ENCODE measurements at regions not wholly inside any gene's neighbourhood (a gene's known extent, or its start where the extent isn't known, plus 50 kb on each side); places are given as distances from the start of the nearest gene placed in this dataset.

DNA sequence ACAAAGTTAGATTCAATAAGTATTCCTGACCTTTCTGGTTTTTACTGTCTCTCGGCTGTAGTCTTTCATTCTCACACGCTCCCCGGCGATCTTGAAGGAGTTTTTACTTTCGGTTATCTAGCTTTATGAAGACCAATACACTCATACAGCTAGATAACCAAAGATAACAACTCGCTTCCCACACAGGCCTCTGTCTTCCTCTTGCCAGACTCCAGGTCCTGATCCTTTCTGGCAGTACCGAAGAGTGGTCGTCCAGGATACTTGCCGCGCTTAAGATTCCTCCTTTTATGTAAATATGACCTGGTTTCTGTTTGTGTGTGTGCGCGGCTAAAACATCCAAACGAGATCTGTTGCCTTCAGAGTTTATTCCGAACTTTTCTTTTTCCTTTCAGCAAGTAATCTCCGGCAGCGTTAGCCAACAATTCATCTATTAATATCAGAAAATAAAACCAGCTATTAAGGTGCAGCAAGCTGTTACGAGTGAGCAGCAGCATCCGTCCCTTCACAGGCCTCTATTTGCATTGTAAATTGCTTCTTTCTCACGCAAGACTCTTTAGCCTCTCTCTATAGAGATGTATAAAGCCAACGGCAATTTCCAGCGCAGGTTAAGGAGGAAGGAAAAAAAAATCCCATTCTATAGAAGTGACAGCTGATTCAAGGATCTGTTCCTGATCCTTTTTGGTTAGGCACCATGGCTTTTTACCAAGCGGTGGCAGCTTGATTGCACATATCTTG lies 216.1 kb downstream of the MEF2C start:
- Histone ChIP-seq H3K9me3 (no peaks in the 10 kb centered on the region), H3K4me3 (ENCODE audit: control insufficient read depth in 1 of 2, extremely low read depth in 1 of 2, low read length in 1 of 2) (peak overlapping the region; percentile 28 to 33), H3K36me3 (ENCODE audit: control insufficient read depth in 2 of 2, extremely low read depth in 1 of 2, insufficient read depth in 1 of 2, low read length in 1 of 2) (no peaks in the 10 kb centered on the region), H3K27me3 (replicated peaks in 1 of 2; ENCODE audit: control insufficient read depth in 2 of 2, extremely low read depth in 1 of 2, insufficient read depth in 2 of 2, low read length in 1 of 2) (peaks cover 21 to 37% of the 10 kb centered on the region in 2 experiments), H3K4me1 (ENCODE audit: control insufficient read depth in 1 of 2, extremely low read depth in 1 of 2, insufficient read depth in 2 of 2, low read length in 2 of 2) (peaks cover 3 to 21% of the 10 kb centered on the region in 2 experiments), H3K27ac (ENCODE audit: low read length) (no peak overlapping the region)
- Mint-ChIP-seq H3K4me3 (peak overlapping the region; percentile 70 to 84 (median 76)), H3K4me1 (peaks cover 26 to 31% (median 28%) of the 10 kb centered on the region in 3 donors), H3K9me3 (peaks cover 0 to 20% (median 14%) of the 10 kb centered on the region in 3 donors), H3K27me3 (peaks cover 85 to 87% of the 10 kb centered on the region in 2 donors), H3K36me3 (peaks cover 4% of the 10 kb centered on the region), H3K27ac (peak overlapping the region in 1 of 2 donors; percentile 2)
- 6% methylated on average over 7 of the region's 22 CpGs for WGBS (ENCODE audit: insufficient coverage)
- peak in 2 of 4 experiments; percentile 12 to 52 for ATAC-seq (replicated peaks in 1 of 4)
- DNase-seq, result peak in 1 of 35 experiments; percentile 7
- POLR2A ChIA-PET, result interaction anchor here (0.6 kb wide), 2 partner anchors 16 to 448 kb away, joined by 5 read pairs; no protein-coding TSS in a partner anchor
- CTCF ChIA-PET, result interaction anchor here (0.6 to 2.5 kb wide), 7 partner anchors 12 to 886 kb away, joined by 3 to 9 read pairs (median 5); no protein-coding TSS in a partner anchor

DNA sequence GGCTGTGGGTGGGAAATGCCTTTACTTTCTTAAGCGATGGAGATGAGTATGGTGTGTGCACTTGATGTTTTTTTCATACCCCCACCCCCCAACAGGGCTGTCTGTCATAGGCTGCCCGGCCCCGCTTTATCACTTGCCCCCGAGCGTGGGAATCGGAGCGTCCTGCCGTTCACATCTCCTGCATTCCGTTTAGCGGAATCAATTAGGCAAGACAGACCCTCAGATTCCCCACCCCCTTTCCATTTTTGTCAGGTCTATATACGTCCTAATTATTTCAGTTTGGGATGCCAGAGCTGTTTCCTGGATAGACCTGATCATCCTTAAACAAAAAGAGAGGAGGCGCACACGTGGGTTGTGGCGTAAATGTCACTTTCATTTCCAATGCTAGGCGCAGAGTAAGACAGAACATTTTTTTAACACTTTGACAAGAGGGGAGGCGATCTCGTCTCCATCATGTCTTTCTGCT lies 217.2 kb downstream of the MEF2C start:
- ATAC-seq (replicated peaks in 1 of 4) (no peak), DNase-seq (no peak)
- Mint-ChIP-seq H3K9me3 (peaks cover 0 to 20% (median 14%) of the 10 kb centered on the region in 3 donors), H3K4me1 (peaks cover 31 to 39% (median 33%) of the 10 kb centered on the region in 3 donors), H3K27ac (no peak overlapping the region), H3K27me3 (peaks cover 83 to 86% of the 10 kb centered on the region in 2 donors), H3K36me3 (peaks cover 6% of the 10 kb centered on the region), H3K4me3 (peak overlapping the region; percentile 43 to 84 (median 70))
- ChIA-PET CTCF (interaction anchor here (0.6 to 2.5 kb wide), 6 partner anchors 14 to 1933 kb away, joined by 3 to 9 read pairs (median 6); no protein-coding TSS in a partner anchor), POLR2A (interaction anchor here in 1 of 2 donors (0.6 to 0.7 kb wide), 2 partner anchors 447 to 858 kb away, joined by 5 to 14 read pairs; no protein-coding TSS in a partner anchor)
- WGBS (ENCODE audit: insufficient coverage), result 12% methylated on average over 9 of the region's 17 CpGs
- Histone ChIP-seq H3K27ac (ENCODE audit: low read length) (no peak overlapping the region), H3K27me3 (replicated peaks in 1 of 2; ENCODE audit: control insufficient read depth in 2 of 2, extremely low read depth in 1 of 2, insufficient read depth in 2 of 2, low read length in 1 of 2) (peaks cover 24 to 36% of the 10 kb centered on the region in 2 experiments), H3K4me3 (ENCODE audit: control insufficient read depth in 1 of 2, extremely low read depth in 1 of 2, low read length in 1 of 2) (peak overlapping the region in 1 of 2 donors; percentile 25), H3K9me3 (no peaks in the 10 kb centered on the region), H3K4me1 (ENCODE audit: control insufficient read depth in 1 of 2, extremely low read depth in 1 of 2, insufficient read depth in 2 of 2, low read length in 2 of 2) (peaks cover 3 to 25% of the 10 kb centered on the region in 2 experiments), H3K36me3 (ENCODE audit: control insufficient read depth in 2 of 2, extremely low read depth in 1 of 2, insufficient read depth in 1 of 2, low read length in 1 of 2) (no peaks in the 10 kb centered on the region)

DNA sequence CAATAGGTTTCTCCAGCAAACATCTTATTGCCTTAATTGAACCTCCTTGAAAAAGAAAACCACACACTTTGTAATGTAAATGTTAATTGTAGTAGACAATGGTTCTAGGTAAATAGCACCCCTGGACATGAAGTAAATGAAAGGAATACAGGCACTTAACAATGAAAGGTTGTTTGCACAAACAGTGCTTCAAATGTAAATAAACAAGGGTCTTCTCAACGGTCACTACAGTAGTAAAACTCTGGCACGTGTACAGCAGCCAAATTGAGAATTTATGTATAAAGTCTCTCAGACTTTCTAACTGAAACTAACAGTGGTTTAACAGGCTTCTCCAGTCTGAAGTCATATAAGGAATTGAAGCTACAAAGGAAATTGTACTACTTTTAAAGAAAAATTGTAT lies 218.3 kb downstream of the MEF2C start:
- H3K27ac ChIP-seq (ENCODE audit: low read length), result no peak overlapping the region
- H3K36me3 ChIP-seq (ENCODE audit: control insufficient read depth in 2 of 2, extremely low read depth in 1 of 2, insufficient read depth in 1 of 2, low read length in 1 of 2), result no peaks in the 10 kb centered on the region
- Mint-ChIP-seq H3K4me3 (no peak overlapping the region), H3K36me3 (peaks cover 6% of the 10 kb centered on the region), H3K9me3 (peaks cover 0 to 23% (median 17%) of the 10 kb centered on the region in 3 donors), H3K27ac (no peak overlapping the region), H3K4me1 (peaks cover 38 to 44% (median 38%) of the 10 kb centered on the region in 3 donors), H3K27me3 (peaks cover 79 to 87% of the 10 kb centered on the region in 2 donors)
- POLR2A ChIA-PET, result no interaction called here
- ATAC-seq (replicated peaks in 1 of 4) (no peak), DNase-seq (no peak)
- peaks cover 34 to 36% of the 10 kb centered on the region in 2 experiments for H3K27me3 ChIP-seq (replicated peaks in 1 of 2; ENCODE audit: control insufficient read depth in 2 of 2, extremely low read depth in 1 of 2, insufficient read depth in 2 of 2, low read length in 1 of 2)
- WGBS (ENCODE audit: insufficient coverage), result 0% methylated on average over 1 of the region's 2 CpGs
- peaks cover 3 to 36% of the 10 kb centered on the region in 2 experiments for H3K4me1 ChIP-seq (ENCODE audit: control insufficient read depth in 1 of 2, extremely low read depth in 1 of 2, insufficient read depth in 2 of 2, low read length in 2 of 2)
- CTCF ChIA-PET, result interaction anchor here in 1 of 2 donors (0.7 kb wide), 1 partner anchor 27 kb away, joined by 4 read pairs; no protein-coding TSS in a partner anchor
- H3K9me3 ChIP-seq, result no peaks in the 10 kb centered on the region
- H3K4me3 ChIP-seq (ENCODE audit: control insufficient read depth in 1 of 2, extremely low read depth in 1 of 2, low read length in 1 of 2), result no peak overlapping the region

DNA sequence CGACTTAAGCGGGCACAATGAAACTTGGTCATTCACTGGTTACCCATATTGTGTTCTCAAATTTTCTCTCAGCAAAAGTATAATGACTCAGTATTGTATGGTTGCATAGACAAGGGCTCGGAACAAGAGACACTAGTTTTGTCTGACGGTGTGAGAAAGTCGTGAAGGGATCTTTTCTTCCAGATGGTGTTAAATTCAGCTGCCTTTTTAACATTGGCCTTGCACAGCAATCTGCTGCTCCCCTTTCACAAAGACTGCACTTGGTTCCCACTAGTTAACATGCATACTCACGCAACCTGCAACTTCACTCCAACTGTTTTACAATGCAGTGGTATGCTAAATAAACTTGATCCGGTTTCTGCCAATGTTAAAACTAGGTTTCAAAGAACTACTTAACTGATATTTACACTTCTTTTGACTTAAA lies 219.2 kb downstream of the MEF2C start:
- ChIA-PET CTCF (interaction anchor here in 1 of 2 donors (0.5 kb wide), 1 partner anchor 354 kb away, joined by 10 read pairs; no protein-coding TSS in a partner anchor), POLR2A (no interaction called here)
- no peaks in the 10 kb centered on the region for H3K36me3 ChIP-seq (ENCODE audit: control insufficient read depth in 2 of 2, extremely low read depth in 1 of 2, insufficient read depth in 1 of 2, low read length in 1 of 2)
- no peak overlapping the region for H3K4me3 ChIP-seq (ENCODE audit: control insufficient read depth in 1 of 2, extremely low read depth in 1 of 2, low read length in 1 of 2)
- H3K27me3 ChIP-seq (replicated peaks in 1 of 2; ENCODE audit: control insufficient read depth in 2 of 2, extremely low read depth in 1 of 2, insufficient read depth in 2 of 2, low read length in 1 of 2), result peaks cover 37 to 38% of the 10 kb centered on the region in 2 experiments
- H3K4me1 ChIP-seq (ENCODE audit: control insufficient read depth in 1 of 2, extremely low read depth in 1 of 2, insufficient read depth in 2 of 2, low read length in 2 of 2), result peaks cover 3 to 38% of the 10 kb centered on the region in 2 experiments
- Mint-ChIP-seq H3K9me3 (peaks cover 0 to 23% (median 17%) of the 10 kb centered on the region in 3 donors), H3K27ac (no peak overlapping the region), H3K36me3 (peaks cover 6% of the 10 kb centered on the region), H3K4me3 (no peak overlapping the region), H3K4me1 (peaks cover 38 to 44% (median 41%) of the 10 kb centered on the region in 3 donors), H3K27me3 (peaks cover 72 to 88% of the 10 kb centered on the region in 2 donors)
- WGBS (ENCODE audit: insufficient coverage), result 13% methylated on average over 2 of the region's 7 CpGs
- H3K9me3 ChIP-seq, result no peaks in the 10 kb centered on the region
- H3K27ac ChIP-seq (ENCODE audit: low read length), result no peak overlapping the region
- DNase-seq (no peak), ATAC-seq (replicated peaks in 1 of 4) (no peak)

DNA sequence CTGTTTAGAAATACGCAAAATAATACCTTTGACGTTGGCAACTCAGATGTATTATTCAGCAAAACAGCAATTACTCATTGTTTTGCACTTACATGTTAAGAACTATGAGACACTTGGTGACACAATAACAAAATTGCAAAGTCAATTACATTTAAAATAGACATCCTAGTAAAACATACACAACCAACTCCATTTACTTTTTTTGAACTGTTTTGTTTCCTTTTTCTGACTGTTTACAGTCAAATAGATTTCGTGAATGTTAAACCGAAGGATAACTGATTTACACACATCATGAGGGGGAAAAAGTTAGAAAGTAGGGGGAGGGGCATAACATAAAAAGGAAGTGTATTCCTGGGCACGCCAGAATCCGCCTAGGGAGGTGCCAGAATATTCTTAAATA lies 220.1 kb downstream of the MEF2C start:
- peak overlapping the region in 1 of 2 donors; percentile 65 for H3K27ac Mint-ChIP-seq
- ChIA-PET POLR2A (no interaction called here), CTCF (no interaction called here)
- no peak for ATAC-seq (replicated peaks in 1 of 4)
- no peak overlapping the region for H3K4me3 Mint-ChIP-seq
- peaks cover 70 to 85% of the 10 kb centered on the region in 2 donors for H3K27me3 Mint-ChIP-seq
- H3K9me3 Mint-ChIP-seq, result peaks cover 0 to 27% (median 17%) of the 10 kb centered on the region in 3 donors
- DNase-seq, result no peak
- H3K4me1 Mint-ChIP-seq, result peaks cover 36 to 39% (median 36%) of the 10 kb centered on the region in 3 donors
- H3K36me3 Mint-ChIP-seq, result peaks cover 6% of the 10 kb centered on the region
- 25% methylated on average over 2 of the region's 6 CpGs for WGBS (ENCODE audit: insufficient coverage)
- Histone ChIP-seq H3K4me1 (ENCODE audit: control insufficient read depth in 1 of 2, extremely low read depth in 1 of 2, insufficient read depth in 2 of 2, low read length in 2 of 2) (peaks cover 3 to 38% of the 10 kb centered on the region in 2 experiments), H3K36me3 (ENCODE audit: control insufficient read depth in 2 of 2, extremely low read depth in 1 of 2, insufficient read depth in 1 of 2, low read length in 1 of 2) (no peaks in the 10 kb centered on the region), H3K4me3 (ENCODE audit: control insufficient read depth in 1 of 2, extremely low read depth in 1 of 2, low read length in 1 of 2) (no peak overlapping the region), H3K27me3 (replicated peaks in 1 of 2; ENCODE audit: control insufficient read depth in 2 of 2, extremely low read depth in 1 of 2, insufficient read depth in 2 of 2, low read length in 1 of 2) (peaks cover 35 to 37% of the 10 kb centered on the region in 2 experiments), H3K27ac (ENCODE audit: low read length) (no peak overlapping the region), H3K9me3 (peaks cover 5% of the 10 kb centered on the region)

DNA sequence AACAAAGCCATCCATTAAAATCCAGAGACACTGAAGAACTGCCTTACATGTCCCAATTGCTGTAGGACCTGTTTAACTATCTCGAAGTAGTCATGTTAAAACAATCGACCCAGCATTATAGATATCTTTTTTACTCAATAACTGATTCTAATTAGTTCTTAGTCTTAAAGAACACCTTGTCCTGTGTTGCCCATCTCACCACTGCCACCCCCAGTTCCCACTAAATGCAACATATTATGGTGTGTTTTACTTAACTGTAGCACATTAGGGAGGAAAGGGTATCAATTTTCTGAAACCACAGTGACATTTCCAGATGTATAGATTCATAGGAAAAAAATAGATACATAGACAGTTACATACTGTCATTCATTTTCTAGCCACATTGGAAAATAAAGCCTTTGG lies 221.2 kb downstream of the MEF2C start:
- Histone ChIP-seq H3K36me3 (ENCODE audit: control insufficient read depth in 2 of 2, extremely low read depth in 1 of 2, insufficient read depth in 1 of 2, low read length in 1 of 2) (no peaks in the 10 kb centered on the region), H3K9me3 (peaks cover 7% of the 10 kb centered on the region), H3K27ac (ENCODE audit: low read length) (no peak overlapping the region), H3K4me3 (ENCODE audit: control insufficient read depth in 1 of 2, extremely low read depth in 1 of 2, low read length in 1 of 2) (no peak overlapping the region), H3K4me1 (ENCODE audit: control insufficient read depth in 1 of 2, extremely low read depth in 1 of 2, insufficient read depth in 2 of 2, low read length in 2 of 2) (peaks cover 3 to 28% of the 10 kb centered on the region in 2 experiments), H3K27me3 (replicated peaks in 1 of 2; ENCODE audit: control insufficient read depth in 2 of 2, extremely low read depth in 1 of 2, insufficient read depth in 2 of 2, low read length in 1 of 2) (peaks cover 27 to 31% of the 10 kb centered on the region in 2 experiments)
- POLR2A ChIA-PET, result no interaction called here
- DNase-seq (no peak), ATAC-seq (replicated peaks in 1 of 4) (no peak)
- Mint-ChIP-seq H3K4me3 (peak overlapping the region in 1 of 3 donors; percentile 74), H3K9me3 (peaks cover 0 to 27% (median 17%) of the 10 kb centered on the region in 3 donors), H3K4me1 (peaks cover 25 to 29% (median 26%) of the 10 kb centered on the region in 3 donors), H3K27me3 (peaks cover 61 to 76% of the 10 kb centered on the region in 2 donors), H3K27ac (no peak overlapping the region), H3K36me3 (peaks cover 6% of the 10 kb centered on the region)
- CTCF ChIA-PET, result no interaction called here
- no CpG with 5 or more reads among the region's 2 CpGs for WGBS (ENCODE audit: insufficient coverage)

All from T-cell (primary cell).